ENCODE measurements at regions not wholly inside any gene's neighbourhood (a gene's known extent, or its start where the extent isn't known, plus 50 kb on each side); places are given as distances from the start of the nearest gene placed in this dataset.

GRCh38 chr5:30809933-30810332, 383.6 kb upstream of the CDH6 start:
- TF ChIP-seq, protein P1, sequence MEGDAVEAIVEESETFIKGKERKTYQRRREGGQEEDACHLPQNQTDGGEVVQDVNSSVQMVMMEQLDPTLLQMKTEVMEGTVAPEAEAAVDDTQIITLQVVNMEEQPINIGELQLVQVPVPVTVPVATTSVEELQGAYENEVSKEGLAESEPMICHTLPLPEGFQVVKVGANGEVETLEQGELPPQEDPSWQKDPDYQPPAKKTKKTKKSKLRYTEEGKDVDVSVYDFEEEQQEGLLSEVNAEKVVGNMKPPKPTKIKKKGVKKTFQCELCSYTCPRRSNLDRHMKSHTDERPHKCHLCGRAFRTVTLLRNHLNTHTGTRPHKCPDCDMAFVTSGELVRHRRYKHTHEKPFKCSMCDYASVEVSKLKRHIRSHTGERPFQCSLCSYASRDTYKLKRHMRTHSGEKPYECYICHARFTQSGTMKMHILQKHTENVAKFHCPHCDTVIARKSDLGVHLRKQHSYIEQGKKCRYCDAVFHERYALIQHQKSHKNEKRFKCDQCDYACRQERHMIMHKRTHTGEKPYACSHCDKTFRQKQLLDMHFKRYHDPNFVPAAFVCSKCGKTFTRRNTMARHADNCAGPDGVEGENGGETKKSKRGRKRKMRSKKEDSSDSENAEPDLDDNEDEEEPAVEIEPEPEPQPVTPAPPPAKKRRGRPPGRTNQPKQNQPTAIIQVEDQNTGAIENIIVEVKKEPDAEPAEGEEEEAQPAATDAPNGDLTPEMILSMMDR (IDR thresholded peaks at IDR 0.05) = no peak
- no peak for TF ChIP-seq POLR2A (IDR thresholded peaks at IDR 0.05)

Data from Peyer's patch (tissue), 4 donors.